Ovary (tissue), 3 donors: ENCODE measurements at regions not wholly inside any gene's neighbourhood (a gene's known extent, or its start where the extent isn't known, plus 50 kb on each side); places are given as distances from the start of the nearest gene placed in this dataset.

Experiments
- CTCF ChIP-seq, 3 donors: fragments of 450-650 bp in 2 of 3; fragments of 200-600 bp in 1 of 3; IDR thresholded peaks; one replicate each; pipeline versions ENCODE4 v1.5.1 to v1.8.0; 2016 to 2022; ENCODE audit warnings: antibody characterized with exemption in 3 of 3, mild to moderate bottlenecking in 1 of 3
- POLR2A ChIP-seq: fragments of 450-650 bp; IDR thresholded peaks from one replicate; pipeline ENCODE4 v1.6.1; 2017; ENCODE audit warnings: antibody characterized with exemption, mild to moderate bottlenecking, moderate library complexity
- donor health status: DM: no; HTN: no; CAD: no.

GRCh38 chr4:163846008-163846407, 351.5 kb downstream of the TMA16 start:
- TF ChIP-seq CTCF (IDR thresholded peaks at IDR 0.05) (no peak), POLR2A (no peak)
